MM.1S (cell line): ENCODE measurements at regions not wholly inside any gene's neighbourhood (a gene's known extent, or its start where the extent isn't known, plus 50 kb on each side); places are given as distances from the start of the nearest gene placed in this dataset.

Experiments
- CTCF ChIP-seq: fragments of 300-600 bp; sonication (generic); IDR thresholded peaks from 2 replicates; pipeline ENCODE4 v1.5.1; 2016; ENCODE audit warnings: antibody characterized with exemption, low read length, mixed read lengths
- EZH2phosphoT487 ChIP-seq: fragments of 300-600 bp; sonication (generic); IDR thresholded peaks from 2 replicates; pipeline ENCODE4 v1.6.1; 2018; ENCODE audit warnings: antibody characterized with exemption, low read length

GRCh38 chr13:84910423-84910822, 888.8 kb downstream of the SLITRK6 start:
- no peak for TF ChIP-seq CTCF
- TF ChIP-seq EZH2phosphoT487: no peak
